Uterus (tissue), 2 donors: ENCODE measurements at regions not wholly inside any gene's neighbourhood (a gene's known extent, or its start where the extent isn't known, plus 50 kb on each side); places are given as distances from the start of the nearest gene placed in this dataset.

Experiments used
- CTCF ChIP-seq, 4 experiments: fragments of 200-600 bp in 2 of 4; fragments of 450-650 bp in 2 of 4; sonication (generic) in 2 of 4; IDR thresholded peaks; one replicate each; pipeline ENCODE4 v1.5.1; 2016 to 2019; ENCODE audit warnings: antibody characterized with exemption in 4 of 4, mild to moderate bottlenecking in 2 of 4, moderate library complexity in 1 of 4
- POLR2A ChIP-seq, 2 donors: fragments of 450-650 bp; IDR thresholded peaks; one replicate each; pipeline ENCODE4 v1.6.1; 2016; ENCODE audit warnings: antibody characterized with exemption in 2 of 2, mild to moderate bottlenecking in 1 of 2, moderate library complexity in 1 of 2

- TF ChIP-seq CTCF (IDR thresholded peaks at IDR 0.05) (no peak), POLR2A (IDR thresholded peaks at IDR 0.05) (no peak)
Measured at GRCh38 chr17:6306820-6307219, 128.1 kb downstream of the AIPL1 start.
